ENCODE measurements at regions not wholly inside any gene's neighbourhood (a gene's known extent, or its start where the extent isn't known, plus 50 kb on each side); places are given as distances from the start of the nearest gene placed in this dataset.

- TF ChIP-seq POLR2A (IDR thresholded peaks at IDR 0.05) = no peak
- TF ChIP-seq CTCF (IDR thresholded peaks at IDR 0.05) = no peak
These were observed 489.4 kb upstream of the ZP4 start for GRCh38 chr1:238380167-238380566.
